ENCODE measurements at regions not wholly inside any gene's neighbourhood (a gene's known extent, or its start where the extent isn't known, plus 50 kb on each side); places are given as distances from the start of the nearest gene placed in this dataset.
A peak's percentile ranks its signal among the peaks of the same experiment; 100 is the strongest.

GRCh38 chr6:106757722-106758467 lies 128.5 kb downstream of the QRSL1 start:
- Histone ChIP-seq H3K79me2 (ENCODE audit: insufficient read depth, low read length) (no peaks in the 10 kb centered on the region), H2AK5ac (ENCODE audit: insufficient read length, low read length) (no peak overlapping the region), H3K9ac (ENCODE audit: extremely low read depth, insufficient read length, low read length) (no peak overlapping the region), H3K56ac (ENCODE audit: insufficient read length, low read depth, low read length) (no peak overlapping the region), H3K27ac (ENCODE audit: insufficient read length, low read depth, low read length) (no peak overlapping the region), H3K4me1 (ENCODE audit: insufficient read depth, low read length) (no peaks in the 10 kb centered on the region), H3K4me2 (ENCODE audit: insufficient read depth, insufficient read length, low read length) (no peak overlapping the region), H2BK120ac (ENCODE audit: low read depth, low read length, poor library complexity, severe bottlenecking) (no peak overlapping the region), H3T11ph (ENCODE audit: low read length) (no peak overlapping the region), H3K14ac (ENCODE audit: insufficient read depth, low read length) (no peak overlapping the region), H3K23ac (ENCODE audit: insufficient read length, low read depth, low read length) (no peak overlapping the region), H4K20me1 (ENCODE audit: control insufficient read depth, insufficient read depth, insufficient read length) (no peaks in the 10 kb centered on the region), H3K27me3 (ENCODE audit: insufficient read depth, low read length) (no peaks in the 10 kb centered on the region), H3K79me1 (ENCODE audit: insufficient read depth, low read depth, low read length, poor library complexity, severe bottlenecking) (no peaks in the 10 kb centered on the region), H3K18ac (ENCODE audit: insufficient read length, low read depth, low read length) (no peak overlapping the region), H2BK5ac (ENCODE audit: insufficient read length, low read length) (no peak overlapping the region), H3K9me3 (ENCODE audit: control insufficient read depth, low read depth, low read length) (no peaks in the 10 kb centered on the region), H2BK15ac (ENCODE audit: low read depth, low read length) (no peak overlapping the region), H2BK20ac (ENCODE audit: low read depth, low read length, poor library complexity, severe bottlenecking) (no peak overlapping the region), H3K23me2 (ENCODE audit: insufficient read length, low read depth, low read length, poor library complexity, severe bottlenecking) (no peaks in the 10 kb centered on the region), H3K4ac (ENCODE audit: low read depth, low read length) (no peak overlapping the region), H4K5ac (ENCODE audit: insufficient read length, low read depth, low read length) (no peak overlapping the region), H4K8ac (replicated peaks; ENCODE audit: insufficient read length, low read depth, low read length) (no peak overlapping the region), H2BK12ac (ENCODE audit: insufficient read length, low read depth, low read length) (no peak overlapping the region), H4K91ac (ENCODE audit: insufficient read length, low read depth, low read length) (no peak overlapping the region), H2AFZ (ENCODE audit: low read length) (no peak overlapping the region)
- H3K27ac Mint-ChIP-seq = peak overlapping the region in 2 of 3 experiments; percentile 56 to 93; a peak in 3 of 7 replicates
- no peak for TF ChIP-seq CTCF (conservative IDR thresholded peaks at IDR 0.05)
- H3K27me3 Mint-ChIP-seq (ENCODE audit: low read depth) = no peaks in the 10 kb centered on the region; the same call in 1 of the 2 replicates
- DNase-seq = no peak
- H3K4me3 Mint-ChIP-seq = no peak overlapping the region
- no CpG with 5 or more reads among the region's 16 CpGs for WGBS (ENCODE audit: extremely low coverage, insufficient read length, low lambda C conversion rate)
- H3K9me3 Mint-ChIP-seq = peaks cover 27 to 28% of the 10 kb centered on the region in 2 experiments
- peaks cover 5 to 31% (median 11%) of the 10 kb centered on the region in 3 experiments; a peak in 6 of 7 replicates for H3K36me3 Mint-ChIP-seq (ENCODE audit: insufficient read depth in 1 of 3, low read depth in 3 of 3)
- peaks cover 6 to 12% of the 10 kb centered on the region in 2 experiments for H3K4me1 Mint-ChIP-seq

Measured in H9 (cell line).